ENCODE measurements at regions not wholly inside any gene's neighbourhood (a gene's known extent, or its start where the extent isn't known, plus 50 kb on each side); places are given as distances from the start of the nearest gene placed in this dataset.

DNA sequence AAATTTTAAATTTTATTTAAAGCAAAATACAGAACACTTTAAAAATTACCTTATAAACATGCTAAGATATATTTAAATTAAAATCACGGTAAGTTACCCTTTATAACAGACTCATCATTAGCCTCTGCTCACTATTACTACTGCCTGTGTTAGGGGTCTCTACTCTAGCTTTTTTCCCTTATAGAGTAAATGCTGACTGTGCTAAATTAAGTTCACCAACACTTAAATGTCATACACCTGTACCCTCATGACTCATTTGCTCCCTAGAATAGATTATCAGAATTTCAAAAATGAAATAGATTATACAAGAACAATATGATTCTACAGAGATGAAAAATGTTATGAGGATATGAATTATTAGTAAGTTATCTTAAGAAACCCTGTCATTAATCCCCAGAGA lies 131.1 kb upstream of the INPP4B start:
- TF ChIP-seq, protein P1, sequence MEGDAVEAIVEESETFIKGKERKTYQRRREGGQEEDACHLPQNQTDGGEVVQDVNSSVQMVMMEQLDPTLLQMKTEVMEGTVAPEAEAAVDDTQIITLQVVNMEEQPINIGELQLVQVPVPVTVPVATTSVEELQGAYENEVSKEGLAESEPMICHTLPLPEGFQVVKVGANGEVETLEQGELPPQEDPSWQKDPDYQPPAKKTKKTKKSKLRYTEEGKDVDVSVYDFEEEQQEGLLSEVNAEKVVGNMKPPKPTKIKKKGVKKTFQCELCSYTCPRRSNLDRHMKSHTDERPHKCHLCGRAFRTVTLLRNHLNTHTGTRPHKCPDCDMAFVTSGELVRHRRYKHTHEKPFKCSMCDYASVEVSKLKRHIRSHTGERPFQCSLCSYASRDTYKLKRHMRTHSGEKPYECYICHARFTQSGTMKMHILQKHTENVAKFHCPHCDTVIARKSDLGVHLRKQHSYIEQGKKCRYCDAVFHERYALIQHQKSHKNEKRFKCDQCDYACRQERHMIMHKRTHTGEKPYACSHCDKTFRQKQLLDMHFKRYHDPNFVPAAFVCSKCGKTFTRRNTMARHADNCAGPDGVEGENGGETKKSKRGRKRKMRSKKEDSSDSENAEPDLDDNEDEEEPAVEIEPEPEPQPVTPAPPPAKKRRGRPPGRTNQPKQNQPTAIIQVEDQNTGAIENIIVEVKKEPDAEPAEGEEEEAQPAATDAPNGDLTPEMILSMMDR (IDR thresholded peaks at IDR 0.05; ENCODE audit: partially characterized antibody, unreplicated experiment) = no peak
- Mint-ChIP-seq H3K27ac (ENCODE audit: unreplicated experiment) (no peak overlapping the region), H3K9me3 (ENCODE audit: unreplicated experiment) (no peaks in the 10 kb centered on the region), H3K4me3 (ENCODE audit: unreplicated experiment) (no peak overlapping the region), H3K4me1 (ENCODE audit: low read depth, unreplicated experiment) (no peaks in the 10 kb centered on the region), H3K36me3 (ENCODE audit: unreplicated experiment) (no peaks in the 10 kb centered on the region), H3K27me3 (ENCODE audit: unreplicated experiment) (no peaks in the 10 kb centered on the region)
- no peak for DNase-seq

DNA sequence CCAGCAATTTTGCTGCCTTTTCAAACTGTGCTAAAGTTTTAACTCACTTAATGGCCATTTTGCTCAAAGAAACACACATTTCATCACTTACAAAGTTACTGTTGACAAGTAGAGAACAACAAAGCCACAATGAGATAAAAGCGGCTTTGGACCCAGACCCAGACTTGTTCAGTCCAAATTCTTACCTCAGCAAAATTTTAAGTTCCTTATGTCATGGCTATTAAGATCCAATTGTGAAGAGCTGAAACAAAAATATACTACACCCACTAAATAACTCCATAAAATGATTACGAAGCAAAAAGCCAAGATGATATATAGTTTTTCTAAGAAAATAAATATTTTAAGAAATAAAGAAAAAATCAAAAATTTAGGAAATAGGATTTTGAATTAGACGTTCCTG lies 137.0 kb upstream of the INPP4B start:
- H3K4me1 Mint-ChIP-seq (ENCODE audit: low read depth, unreplicated experiment) = no peaks in the 10 kb centered on the region
- no peaks in the 10 kb centered on the region for H3K27me3 Mint-ChIP-seq (ENCODE audit: unreplicated experiment)
- TF ChIP-seq, protein P1 (IDR thresholded peaks at IDR 0.05; ENCODE audit: partially characterized antibody, unreplicated experiment) = no peak
- no peaks in the 10 kb centered on the region for H3K9me3 Mint-ChIP-seq (ENCODE audit: unreplicated experiment)
- DNase-seq = no peak
- H3K36me3 Mint-ChIP-seq (ENCODE audit: unreplicated experiment) = no peaks in the 10 kb centered on the region
- no peak overlapping the region for H3K27ac Mint-ChIP-seq (ENCODE audit: unreplicated experiment)
- no peak overlapping the region for H3K4me3 Mint-ChIP-seq (ENCODE audit: unreplicated experiment)

DNA sequence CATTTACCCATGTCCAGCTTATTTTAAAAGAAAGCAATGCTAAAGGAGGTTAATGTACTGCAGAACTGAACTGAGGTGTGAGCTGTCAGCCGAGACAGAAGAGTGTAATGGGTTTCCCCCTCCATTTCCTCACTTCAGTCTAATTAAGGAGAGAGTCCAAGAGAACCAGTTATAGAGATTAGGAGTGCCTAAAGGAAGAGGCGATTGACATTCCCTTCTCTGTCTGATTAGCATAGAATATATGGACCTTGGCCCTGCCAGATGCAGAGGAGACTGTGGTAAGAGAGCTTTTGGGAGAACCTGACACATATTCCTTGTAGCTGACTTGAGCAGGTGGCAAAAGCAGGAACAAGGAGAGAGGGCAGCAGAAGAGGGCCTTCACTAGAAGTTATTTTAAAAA lies 137.5 kb upstream of the INPP4B start:
- Mint-ChIP-seq H3K27me3 (ENCODE audit: unreplicated experiment) (no peaks in the 10 kb centered on the region), H3K27ac (ENCODE audit: unreplicated experiment) (no peak overlapping the region), H3K4me3 (ENCODE audit: unreplicated experiment) (no peak overlapping the region), H3K9me3 (ENCODE audit: unreplicated experiment) (no peaks in the 10 kb centered on the region), H3K36me3 (ENCODE audit: unreplicated experiment) (no peaks in the 10 kb centered on the region), H3K4me1 (ENCODE audit: low read depth, unreplicated experiment) (no peaks in the 10 kb centered on the region)
- no peak for DNase-seq
- TF ChIP-seq, protein P1 (IDR thresholded peaks at IDR 0.05; ENCODE audit: partially characterized antibody, unreplicated experiment) = no peak

DNA sequence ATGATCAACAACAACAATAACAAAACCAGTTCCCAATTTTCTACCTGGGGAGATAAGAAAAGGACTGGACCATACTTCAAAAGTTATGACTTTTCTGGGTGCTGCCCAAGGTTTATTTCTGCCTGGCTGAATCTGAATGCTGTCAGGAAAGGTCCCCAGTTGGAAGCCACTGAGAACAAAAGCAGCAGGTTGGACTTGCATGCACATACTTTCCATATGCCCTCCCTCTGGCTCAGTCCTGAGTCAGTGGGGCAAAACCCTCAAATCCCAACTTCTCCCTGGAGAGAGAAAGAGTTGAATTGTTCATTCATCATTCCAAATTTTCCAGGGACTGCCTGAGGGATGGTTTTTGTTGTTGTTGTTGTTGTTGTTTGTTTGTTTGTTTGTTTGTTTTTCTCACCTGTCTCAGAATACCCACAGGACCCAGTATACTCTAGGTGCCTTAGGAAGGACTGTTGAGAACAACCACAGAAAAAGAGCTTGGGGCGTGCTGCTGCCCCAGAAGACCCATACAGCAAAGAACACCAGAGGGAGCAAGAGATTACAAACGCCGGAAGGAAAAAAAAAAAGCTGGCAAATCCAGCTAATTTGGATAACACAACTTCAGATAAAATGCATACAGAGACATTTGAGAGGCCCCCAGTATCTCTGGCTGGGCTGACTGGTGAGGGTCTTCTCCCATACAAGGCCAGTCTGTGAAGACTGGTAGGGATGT lies 138.9 kb upstream of the INPP4B start:
- no peak for DNase-seq
- H3K36me3 Mint-ChIP-seq (ENCODE audit: unreplicated experiment) = no peaks in the 10 kb centered on the region
- no peaks in the 10 kb centered on the region for H3K4me1 Mint-ChIP-seq (ENCODE audit: low read depth, unreplicated experiment)
- TF ChIP-seq, protein P1 (IDR thresholded peaks at IDR 0.05; ENCODE audit: partially characterized antibody, unreplicated experiment) = no peak
- H3K4me3 Mint-ChIP-seq (ENCODE audit: unreplicated experiment) = no peak overlapping the region
- H3K27ac Mint-ChIP-seq (ENCODE audit: unreplicated experiment) = no peak overlapping the region
- no peaks in the 10 kb centered on the region for H3K9me3 Mint-ChIP-seq (ENCODE audit: unreplicated experiment)
- no peaks in the 10 kb centered on the region for H3K27me3 Mint-ChIP-seq (ENCODE audit: unreplicated experiment)

DNA sequence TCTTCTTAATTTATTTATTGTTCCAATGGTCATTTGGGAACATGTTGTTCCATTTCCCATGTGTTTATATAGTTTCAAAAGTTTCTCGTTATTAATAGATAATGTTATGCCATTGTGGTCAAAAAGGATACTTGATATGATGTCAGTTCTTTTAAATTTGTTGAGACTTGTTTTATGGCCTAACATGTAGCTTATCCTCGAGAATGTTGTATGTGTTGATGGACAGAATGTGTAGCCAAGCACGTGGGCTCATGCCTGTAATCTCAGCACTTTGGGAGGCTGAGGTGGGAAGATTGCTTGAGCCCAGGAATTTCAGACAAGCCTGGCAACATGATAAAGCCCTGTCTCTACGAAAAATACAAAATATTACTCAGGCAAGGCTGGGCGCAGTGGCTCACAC lies 168.5 kb upstream of the USP38 start:
- no peaks in the 10 kb centered on the region for H3K36me3 Mint-ChIP-seq (ENCODE audit: unreplicated experiment)
- no peak overlapping the region for H3K4me3 Mint-ChIP-seq (ENCODE audit: unreplicated experiment)

More for the DNA sequence above, 168.5 kb upstream of the USP38 start:
- Mint-ChIP-seq H3K4me1 (ENCODE audit: low read depth, unreplicated experiment) (no peaks in the 10 kb centered on the region), H3K9me3 (ENCODE audit: unreplicated experiment) (no peaks in the 10 kb centered on the region), H3K27ac (ENCODE audit: unreplicated experiment) (no peak overlapping the region), H3K27me3 (ENCODE audit: unreplicated experiment) (no peaks in the 10 kb centered on the region)
- TF ChIP-seq, protein P1 (IDR thresholded peaks at IDR 0.05; ENCODE audit: partially characterized antibody, unreplicated experiment) = no peak
- no peak for DNase-seq

Measured in glutamatergic neuron (in vitro differentiated cells).